ENCODE measurements at regions not wholly inside any gene's neighbourhood (a gene's known extent, or its start where the extent isn't known, plus 50 kb on each side); places are given as distances from the start of the nearest gene placed in this dataset.

DNA sequence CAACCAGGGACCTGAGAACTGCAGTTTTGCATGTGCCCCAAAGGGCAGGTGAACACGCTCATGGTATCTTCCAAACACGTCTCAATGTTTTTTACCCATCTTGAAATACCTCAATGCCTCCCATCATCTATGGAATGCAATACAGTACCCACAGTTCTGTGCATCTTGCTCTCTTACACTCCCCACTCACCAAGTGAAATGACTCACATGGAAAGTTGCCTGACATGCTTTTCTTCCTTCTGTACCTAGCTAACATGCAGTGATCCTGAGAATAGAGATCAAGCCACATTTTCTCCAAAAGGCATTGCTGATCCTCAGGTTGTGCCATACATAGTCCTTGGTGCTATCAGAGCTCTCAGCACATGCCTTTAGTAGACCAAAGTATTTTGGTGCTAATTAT is 373.9 kb downstream of the GPD2 start:
- TF ChIP-seq, protein P1, sequence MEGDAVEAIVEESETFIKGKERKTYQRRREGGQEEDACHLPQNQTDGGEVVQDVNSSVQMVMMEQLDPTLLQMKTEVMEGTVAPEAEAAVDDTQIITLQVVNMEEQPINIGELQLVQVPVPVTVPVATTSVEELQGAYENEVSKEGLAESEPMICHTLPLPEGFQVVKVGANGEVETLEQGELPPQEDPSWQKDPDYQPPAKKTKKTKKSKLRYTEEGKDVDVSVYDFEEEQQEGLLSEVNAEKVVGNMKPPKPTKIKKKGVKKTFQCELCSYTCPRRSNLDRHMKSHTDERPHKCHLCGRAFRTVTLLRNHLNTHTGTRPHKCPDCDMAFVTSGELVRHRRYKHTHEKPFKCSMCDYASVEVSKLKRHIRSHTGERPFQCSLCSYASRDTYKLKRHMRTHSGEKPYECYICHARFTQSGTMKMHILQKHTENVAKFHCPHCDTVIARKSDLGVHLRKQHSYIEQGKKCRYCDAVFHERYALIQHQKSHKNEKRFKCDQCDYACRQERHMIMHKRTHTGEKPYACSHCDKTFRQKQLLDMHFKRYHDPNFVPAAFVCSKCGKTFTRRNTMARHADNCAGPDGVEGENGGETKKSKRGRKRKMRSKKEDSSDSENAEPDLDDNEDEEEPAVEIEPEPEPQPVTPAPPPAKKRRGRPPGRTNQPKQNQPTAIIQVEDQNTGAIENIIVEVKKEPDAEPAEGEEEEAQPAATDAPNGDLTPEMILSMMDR (IDR thresholded peaks at IDR 0.05; ENCODE audit: extremely low read depth in 1 of 2, insufficient read depth in 1 of 2, low read depth in 1 of 2, low read length in 2 of 2), result no peak
- no peak for TF ChIP-seq POLR2AphosphoS5 (IDR thresholded peaks at IDR 0.05; ENCODE audit: insufficient read depth, low read depth, low read length)
- no peak for TF ChIP-seq FOS (IDR thresholded peaks at IDR 0.05; ENCODE audit: borderline replicate concordance, insufficient read depth, low read length)

Measured in endothelial cell of umbilical vein (primary cell).